Dedifferentiated amniotic fluid mesenchymal stem cell (primary cell): ENCODE measurements at regions not wholly inside any gene's neighbourhood (a gene's known extent, or its start where the extent isn't known, plus 50 kb on each side); places are given as distances from the start of the nearest gene placed in this dataset.

Experiments
- DNase-seq: peaks from one replicate; pipeline ENCODE4 v3.0.0-alpha.2; 2016; ENCODE audit errors: extremely low spot score

DNA sequence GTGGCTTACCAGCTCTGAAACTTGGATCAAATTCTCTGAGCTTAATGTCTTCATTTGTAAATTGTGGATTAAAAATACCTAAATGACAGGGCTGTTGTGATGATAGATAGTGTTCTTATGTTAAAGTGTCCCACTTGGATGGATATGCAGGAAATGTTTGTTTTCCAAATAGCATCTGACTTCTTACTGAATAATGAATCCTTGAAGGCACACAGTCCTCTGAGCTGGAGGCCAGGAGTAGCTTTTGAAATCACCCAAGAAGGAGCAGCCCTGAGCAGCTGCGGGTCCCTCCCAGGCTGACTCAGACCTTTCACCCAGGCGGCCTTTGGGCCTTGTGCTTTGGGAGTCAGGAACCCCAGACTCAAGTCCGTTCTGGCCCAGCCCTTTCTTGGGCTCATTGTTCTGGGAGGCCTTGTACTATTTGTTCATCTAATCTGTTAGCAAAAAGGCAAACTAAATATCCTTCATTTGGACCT, 173.0 kb upstream of the GATA6 start:
- no peak for DNase-seq

DNA sequence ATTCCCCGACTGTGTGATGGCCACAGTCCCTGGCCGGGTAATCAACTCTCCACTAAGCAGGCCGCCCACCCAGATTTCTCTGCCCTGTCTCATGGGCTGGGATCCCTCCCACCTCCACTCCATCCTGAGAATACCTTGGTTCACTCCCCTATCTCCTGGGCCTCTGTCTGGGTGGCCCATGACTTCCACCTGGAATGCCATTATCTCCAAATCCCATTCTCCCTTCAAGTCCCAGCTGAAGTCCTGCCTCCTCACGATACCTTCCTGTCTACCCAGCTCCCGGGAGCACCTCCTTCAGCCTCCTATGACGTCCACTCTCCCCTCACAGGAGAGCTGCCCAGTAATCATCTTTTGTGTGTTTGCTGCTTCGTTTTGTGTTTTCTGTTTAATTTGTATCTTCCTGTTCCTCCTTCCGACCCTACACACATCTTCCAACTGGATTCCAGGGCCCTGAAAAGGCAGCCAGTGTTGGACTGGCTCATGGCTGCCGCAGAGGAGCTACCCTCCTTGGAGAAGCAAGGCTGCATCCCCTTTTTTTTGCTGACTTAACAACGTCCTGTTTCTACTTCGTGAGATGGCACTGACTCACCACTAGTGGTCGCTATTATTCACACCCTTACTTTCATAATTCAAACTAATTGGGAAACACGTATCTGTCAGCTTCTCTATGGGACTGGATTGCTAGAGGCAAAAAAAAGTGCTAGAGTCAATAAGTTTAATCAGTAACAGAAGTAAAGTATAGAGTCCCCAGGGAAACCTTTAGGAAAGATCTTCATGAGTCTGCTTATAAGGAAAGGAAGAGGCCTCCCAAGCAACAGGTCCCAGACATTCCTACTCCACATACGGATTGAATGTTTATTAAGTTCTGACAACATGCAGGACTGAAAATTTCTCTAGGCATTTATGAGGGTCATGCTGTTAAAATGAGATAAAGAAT, 171.9 kb upstream of the GATA6 start:
- no peak for DNase-seq

DNA sequence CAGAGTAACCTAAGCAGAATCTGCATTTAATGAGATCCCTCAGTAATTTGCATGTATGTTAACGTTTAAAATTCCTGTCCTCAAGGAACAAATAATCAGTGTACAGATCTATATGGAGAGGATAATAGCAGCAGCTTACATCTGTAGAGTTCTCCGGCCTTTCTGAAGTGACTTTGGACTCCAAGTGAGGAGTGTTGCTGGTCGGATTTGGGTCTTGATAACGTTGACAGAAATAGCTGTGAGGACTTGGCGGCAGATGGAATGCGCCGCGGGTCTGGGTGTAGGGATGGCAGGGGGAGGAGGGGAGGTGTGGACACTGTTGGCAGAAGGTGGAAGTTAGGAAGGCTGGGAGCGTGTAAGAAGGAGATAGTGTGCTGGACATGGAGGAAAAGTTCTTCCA, 170.9 kb upstream of the GATA6 start:
- no peak for DNase-seq

DNA sequence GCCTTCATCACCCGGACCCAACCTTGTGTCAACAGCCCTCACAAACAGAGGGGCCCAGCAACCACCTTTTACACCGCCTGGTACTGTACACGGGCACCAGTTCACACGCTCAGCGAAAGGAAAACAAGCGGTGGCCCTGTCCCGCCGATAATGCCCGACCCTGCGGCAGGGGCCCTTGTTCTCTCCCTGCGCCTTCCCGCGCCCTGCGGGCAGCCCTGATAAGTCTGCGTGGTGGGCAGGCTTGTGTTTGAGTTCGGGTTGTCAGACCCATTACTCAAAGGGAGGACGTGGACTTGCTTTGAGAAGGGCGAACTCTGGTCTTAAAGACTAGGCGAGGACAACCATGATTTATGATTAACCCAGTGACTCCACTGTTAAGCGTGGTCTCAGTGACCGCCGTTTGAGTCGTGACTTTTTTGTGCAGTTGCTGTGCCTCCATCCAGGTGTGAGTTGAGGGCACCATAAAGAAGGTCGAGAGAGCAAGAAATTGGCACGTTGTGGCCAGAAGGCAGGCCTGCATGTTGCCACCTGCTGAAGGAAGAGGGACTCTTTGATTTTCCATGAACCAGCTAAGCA, 167.4 kb upstream of the GATA6 start:
- no peak for DNase-seq

DNA sequence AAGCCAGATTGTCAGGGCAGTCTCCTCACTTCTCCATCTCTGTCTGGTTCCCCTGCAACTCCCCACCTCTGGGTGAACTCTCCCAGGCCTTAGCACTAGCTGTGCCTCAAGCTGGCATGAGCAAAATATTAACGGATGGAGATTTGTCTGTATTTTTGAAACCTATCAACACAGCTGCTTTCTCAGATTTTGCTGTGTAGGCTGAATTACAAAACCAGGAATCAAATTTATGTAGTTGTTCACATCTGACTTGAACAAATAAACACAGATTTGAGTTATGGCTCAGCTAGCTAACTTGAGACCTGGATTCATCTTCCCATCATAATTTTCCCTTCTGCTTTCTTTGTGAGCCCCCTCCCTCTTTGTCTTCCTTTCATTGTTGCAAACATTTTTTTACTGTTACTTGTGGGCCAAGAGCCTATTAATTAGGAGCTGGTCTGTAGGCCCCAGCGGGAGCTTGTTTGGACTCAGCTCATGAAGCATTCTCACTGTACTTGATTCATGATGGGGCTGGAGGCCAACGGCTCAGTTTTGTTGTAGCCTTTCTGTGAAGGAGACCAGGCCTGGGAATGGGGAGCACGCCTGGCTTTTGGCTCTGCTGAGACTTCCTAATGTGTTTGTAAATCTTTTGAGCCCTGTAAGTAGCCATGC, 164.1 kb upstream of the GATA6 start:
- DNase-seq, result no peak

DNA sequence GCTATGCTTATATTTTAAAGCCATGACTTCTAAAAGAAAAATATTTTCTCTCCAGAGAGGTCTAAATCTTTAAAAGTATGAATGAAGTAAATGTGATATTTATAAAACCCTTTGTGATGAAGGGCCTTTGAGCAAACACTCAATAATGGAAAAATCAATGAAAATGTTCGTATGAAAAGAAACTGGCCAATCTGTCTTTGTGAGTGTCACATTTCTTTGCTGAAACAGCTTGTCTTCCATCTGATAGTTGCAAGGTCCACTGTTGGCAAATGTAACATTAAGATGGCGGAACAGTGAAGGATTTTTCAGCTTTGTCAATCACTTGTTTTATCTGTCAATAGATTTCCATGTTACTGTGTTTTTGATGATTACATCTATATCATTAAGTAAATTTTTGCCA, 162.9 kb upstream of the GATA6 start:
- no peak for DNase-seq

DNA sequence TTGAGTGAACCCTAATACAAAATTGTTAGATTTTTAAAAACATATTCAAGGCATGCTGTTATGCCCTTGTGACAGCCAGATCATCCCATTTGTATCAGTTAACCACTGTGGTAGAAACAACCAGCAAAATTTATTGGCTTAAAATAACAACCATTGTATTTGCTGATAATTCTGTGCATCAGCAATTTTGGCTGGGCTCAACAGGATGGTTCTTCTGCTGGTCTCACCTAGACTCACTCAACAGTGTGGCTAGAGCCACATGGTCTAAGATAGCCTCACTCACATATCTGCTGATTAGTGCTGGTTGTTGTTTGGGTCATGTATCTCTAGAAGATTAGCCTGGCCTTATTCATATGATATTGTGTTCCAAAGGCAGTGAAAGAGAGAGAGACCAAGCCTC, 160.1 kb upstream of the GATA6 start:
- no peak for DNase-seq

DNA sequence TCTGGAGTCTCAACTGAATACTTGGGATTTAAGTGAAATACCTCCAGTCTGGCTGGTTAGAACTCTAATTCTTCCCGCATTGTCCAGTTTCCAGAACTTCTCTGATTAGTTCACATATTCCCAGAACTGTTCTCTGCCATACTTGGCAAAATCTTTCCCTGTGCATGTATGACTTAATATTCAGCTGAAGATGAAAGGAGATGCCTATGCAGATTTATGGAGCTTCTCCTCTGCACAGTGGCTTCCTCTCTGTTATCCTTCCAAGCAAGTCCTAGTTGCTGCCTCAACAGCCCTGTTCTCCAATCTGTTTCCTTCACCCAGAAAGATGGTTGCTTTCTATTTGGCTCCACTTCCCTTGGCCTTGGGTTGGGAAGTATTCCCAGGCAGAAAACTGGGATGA, 155.4 kb upstream of the GATA6 start:
- DNase-seq, result no peak

DNA sequence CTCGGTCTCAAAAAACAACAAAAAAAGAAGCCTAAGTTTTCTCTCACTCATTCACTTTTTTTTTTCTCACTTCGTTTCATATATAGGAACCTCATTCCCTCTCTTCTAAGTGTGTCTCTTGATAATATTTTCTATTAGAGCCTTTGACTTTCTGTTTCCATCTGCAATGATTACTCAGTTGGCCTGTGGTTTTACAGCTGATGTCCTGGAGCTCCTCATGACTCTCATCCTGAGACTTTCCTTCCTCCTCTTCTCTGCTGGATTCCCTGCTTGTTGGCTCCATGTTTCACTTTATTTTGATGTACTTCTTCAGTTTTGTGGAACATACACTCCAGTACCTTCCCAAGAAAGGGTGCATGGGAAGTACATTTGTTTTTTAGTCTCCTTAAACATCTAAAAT, 154.2 kb upstream of the GATA6 start:
- DNase-seq, result no peak

DNA sequence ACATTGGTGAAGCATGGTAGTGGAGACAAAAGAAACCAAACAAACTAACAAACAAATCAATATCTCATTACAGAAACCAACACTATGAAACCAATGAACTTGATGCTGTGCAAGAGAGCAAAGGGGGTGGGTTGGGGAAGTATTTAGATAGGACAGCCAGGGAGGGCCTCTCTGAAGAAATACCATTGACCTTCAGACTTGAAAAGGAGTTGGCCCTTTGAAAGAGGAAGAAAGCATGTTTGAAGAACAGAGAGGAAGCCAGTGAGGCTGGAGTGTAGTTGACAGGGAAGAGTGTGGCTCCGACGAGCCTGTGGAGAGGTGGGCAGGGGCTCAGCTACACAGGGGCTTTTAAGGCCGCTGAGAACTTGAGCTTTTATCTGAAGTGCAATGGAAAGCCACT, 151.0 kb upstream of the GATA6 start:
- DNase-seq, result no peak

DNA sequence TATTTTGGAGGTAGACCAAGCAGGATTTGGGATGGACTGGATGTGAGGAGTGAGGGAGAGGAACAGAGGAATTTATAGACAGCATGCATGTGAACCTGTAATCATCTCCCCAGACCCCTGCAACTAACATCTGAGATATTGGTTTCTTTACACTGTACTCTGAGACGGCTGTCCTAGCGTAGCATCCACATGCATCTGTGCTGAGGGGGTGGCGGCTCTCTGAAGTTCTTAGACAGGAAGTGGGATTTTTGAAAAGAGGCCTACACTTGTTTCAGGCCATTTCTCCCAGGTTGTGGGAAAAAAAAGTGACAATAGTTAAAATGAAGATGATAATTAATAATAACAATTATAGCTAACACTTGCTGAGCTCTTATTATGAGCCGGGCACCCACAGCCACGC, 150.2 kb upstream of the GATA6 start:
- no peak for DNase-seq

DNA sequence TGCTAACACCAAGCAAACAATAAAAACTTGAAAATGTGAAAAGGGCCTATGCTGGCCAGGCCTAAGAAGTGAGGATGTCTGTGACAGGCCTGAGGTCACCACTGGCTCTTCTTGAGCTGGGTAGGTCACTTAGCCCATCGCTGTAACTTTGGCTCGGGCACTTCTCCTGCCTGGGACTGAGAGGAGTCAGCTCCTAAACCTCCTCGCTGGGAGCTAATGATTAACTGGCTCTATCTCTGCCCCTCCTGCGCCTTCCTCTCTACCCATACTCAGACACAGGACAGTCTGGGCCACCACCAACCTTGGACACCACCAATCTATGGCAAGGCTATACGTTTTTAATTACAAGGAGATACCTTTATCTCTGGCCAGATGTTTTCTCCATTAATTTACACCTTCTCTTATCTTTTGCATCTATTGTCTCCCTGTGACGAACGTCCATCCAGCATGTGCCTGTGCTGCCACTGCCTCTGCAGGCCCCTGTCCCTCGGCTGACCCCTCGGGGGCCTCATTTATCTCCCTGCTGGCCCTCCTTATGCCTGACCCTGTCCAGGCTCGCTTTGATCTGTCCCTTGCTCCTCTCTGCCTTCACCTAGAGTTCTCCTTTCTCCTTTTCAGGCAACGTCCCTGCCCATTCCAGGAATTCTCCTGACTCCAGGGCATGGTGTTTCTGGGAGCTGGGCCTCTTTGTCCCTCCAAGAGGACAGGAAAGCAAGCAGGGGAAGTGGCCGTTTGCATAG, 149.1 kb upstream of the GATA6 start:
- no peak for DNase-seq

DNA sequence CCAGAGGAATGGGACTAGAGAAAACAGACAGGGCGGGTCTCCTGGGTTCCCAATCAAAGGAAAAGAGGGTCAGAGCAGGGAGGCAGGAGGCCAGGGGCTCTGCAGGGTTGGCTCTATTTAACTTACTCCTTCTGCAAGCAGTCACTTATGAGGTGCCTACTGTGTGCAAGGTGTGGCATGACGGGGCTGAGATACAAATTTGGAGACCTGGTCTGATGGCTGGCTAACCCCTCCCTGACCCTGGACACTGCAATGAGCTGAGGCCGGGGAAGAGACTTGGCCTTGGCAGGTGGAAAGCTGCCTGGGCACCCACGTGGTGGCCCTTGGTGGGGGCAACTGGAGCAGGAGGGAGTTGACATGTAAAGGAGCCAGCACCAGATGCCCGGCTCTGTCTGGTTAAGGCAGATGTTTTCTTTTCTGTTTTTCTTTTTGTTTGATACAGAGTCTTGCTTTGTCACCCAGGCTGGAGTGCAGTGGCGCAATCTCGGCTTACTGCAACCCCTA, 148.5 kb upstream of the GATA6 start:
- DNase-seq, result no peak

DNA sequence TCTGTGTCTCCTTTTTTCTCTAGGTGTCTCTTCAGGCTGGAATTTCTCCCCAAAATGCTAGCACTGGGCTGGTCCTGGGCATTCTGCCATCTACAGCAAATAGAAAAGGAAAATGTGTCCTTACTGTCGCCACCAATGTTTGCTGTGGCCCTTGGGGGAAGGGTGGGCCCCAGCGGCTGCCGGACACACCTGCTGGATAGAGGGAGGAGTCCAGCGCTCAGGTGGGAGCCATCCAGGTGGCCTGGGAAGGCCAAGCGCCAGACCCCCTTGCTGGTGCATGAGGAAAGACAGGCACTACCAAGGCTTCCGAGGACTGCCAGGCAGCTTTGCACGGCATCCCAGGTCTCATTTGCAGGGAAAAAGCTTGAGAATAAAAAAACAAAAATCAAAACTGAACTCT, 147.7 kb upstream of the GATA6 start:
- no peak for DNase-seq

DNA sequence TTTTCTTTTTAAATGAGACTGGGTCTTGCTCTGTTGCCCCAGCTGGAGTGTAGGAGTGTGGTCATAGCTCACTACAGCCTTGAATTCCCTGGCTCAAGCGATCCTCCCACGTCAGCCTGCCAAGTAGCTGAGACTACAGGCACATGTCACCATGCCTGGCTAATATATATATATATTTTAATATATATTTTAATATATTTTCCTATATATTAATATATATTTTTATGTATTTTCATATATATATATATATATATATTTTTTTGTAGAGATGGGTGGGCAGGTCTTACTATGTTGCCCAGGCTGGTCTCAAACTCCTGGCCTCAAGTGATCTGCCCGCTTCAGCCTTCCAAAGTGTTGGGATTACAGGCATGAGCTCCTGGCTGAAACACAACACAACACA, 144.5 kb upstream of the GATA6 start:
- DNase-seq, result no peak

DNA sequence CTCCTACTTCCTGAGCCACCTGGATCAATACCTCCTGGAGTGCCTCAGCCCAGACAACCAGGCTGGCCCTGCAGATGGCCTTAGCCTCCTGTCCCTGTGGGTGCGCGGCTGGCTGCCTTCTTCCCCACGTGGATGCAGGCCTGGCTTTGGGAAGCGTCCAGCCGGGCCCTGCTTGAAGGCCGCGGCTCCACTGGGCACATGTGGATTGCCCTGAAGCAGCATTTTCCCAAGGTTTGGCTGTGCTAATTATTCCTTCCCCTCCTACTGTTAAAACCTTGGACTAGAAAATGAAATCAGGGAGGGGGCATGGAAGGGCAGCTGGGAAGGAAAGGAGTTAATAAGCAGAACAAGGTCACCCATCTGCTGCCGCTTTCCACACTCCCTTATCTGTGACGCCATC, 143.0 kb upstream of the GATA6 start:
- no peak for DNase-seq

DNA sequence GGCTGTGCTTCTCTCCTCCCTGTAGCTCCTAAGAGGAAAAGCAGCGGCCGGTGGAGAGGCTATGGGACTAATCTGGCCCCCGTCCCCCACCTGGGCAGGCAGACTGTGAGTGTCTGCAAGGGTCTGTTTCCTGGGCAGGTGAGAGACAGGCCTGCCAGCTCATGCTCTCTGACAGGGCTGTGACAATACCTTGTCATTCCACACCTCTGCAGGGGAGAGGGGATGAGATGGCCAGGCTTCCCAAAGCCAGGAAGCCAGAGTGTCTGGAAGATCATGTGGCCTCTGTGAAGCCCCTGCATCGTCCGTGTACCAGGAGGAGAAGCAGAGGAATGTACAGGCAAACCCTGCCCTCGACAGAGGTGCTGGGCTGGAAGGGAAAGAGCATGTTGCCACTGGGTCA, 142.5 kb upstream of the GATA6 start:
- no peak for DNase-seq

DNA sequence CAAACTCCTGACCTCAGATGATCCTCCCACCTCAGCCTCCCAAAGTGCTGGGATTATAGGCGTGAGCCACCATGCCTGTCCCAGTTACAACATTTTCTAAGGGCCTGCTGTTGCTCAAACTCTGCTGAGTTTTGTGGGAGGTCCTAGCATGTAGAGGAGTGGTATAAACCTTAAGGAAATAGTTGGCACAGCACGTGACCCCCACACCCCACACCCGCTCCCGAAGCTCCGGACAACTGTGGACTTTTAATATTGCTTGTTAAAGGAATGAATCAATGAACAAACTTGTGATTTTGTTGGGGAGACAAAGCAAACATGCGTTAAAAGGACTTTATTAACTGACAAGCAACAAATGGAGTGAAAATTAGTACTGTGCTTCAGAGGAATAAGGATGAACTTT, 137.8 kb upstream of the GATA6 start:
- no peak for DNase-seq

DNA sequence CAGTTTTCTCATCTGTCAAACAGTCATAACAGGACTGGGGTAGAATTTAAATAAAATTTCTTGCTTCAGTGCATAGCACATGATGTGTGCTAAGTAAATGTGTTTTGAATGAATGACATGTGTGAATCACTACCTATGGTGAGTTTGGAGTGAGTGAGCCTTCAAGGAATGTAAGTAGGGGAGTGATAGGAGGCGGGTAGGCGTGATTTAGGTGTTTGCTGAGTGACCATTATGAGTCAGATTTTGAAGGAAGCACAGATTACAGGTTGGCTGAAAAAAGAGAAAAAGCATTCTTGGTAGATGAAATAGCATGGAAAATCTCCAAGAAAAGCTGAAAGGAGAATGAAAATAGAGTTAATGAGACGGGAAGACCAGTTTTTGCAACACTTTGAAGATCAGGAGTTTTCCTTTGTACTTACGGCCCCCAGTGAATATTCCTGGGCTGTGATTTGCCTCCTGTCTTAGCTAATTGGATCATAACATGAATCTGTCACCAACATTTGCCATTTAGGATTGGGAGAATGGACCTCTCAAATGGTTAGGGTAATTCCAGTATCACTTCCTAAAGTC, 136.9 kb upstream of the GATA6 start:
- DNase-seq, result no peak

DNA sequence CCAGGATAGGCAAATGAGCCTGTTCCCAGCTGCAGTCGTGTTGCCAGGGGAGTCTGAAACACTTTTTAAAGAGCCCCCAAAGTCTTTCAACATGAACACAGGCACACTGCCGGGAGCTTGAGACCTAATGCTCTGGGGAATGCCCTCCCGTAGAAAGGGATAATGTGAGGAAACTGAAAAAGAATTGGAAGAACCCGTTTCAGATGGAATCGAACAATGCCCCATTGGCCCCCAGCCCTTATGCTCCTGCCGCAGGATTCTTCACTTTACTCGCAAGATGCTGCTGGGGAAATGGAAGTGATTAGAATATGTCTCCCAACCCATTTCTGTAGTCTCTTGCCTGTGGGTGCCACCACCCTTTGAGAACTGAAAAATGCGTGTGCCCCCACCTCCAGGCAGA, 136.3 kb upstream of the GATA6 start:
- DNase-seq, result no peak

DNA sequence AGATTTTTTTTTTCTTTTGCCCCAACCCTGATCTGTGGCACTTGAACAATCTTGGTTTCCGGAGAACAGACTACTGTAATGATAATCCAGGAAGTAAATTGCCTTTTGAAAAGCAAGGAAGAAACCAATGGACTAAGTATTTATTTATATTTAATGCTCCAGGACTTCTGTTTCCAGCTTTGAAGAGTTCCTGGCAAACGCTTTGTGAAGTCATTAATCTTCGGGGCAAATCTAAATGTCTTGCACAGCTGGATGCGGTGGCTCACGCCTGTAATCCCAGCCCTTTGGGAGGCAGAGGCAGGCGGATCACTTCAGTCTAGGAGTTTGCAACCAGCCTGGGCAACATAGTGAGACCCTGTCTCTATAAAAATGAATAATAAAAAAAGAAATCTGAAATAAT, 135.1 kb upstream of the GATA6 start:
- DNase-seq, result no peak

DNA sequence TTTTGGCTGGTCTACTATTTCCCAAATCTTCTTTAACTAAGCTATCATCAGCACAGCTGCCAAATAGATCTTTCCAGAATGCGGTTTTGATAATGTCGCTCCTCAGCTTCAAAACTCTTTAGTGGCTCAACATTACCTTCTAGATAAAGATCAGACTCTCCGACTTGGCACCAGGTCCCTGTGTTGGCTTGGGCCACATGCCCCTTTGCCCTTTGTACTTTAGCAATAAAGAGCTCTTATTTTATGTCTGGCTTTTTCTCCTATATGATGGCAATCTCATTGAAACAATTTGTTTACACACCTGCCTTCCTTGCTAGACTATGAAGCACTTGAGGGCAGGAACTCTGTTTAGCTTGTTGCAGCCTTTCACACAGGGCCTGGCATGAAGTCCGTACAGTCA, 128.9 kb upstream of the GATA6 start:
- DNase-seq, result no peak
